HG02981 (cell line): ENCODE measurements at regions not wholly inside any gene's neighbourhood (a gene's known extent, or its start where the extent isn't known, plus 50 kb on each side); places are given as distances from the start of the nearest gene placed in this dataset.
"Not testable (repeated sequence)": the region's sequence is repeated elsewhere in the genome, so short reads cannot be mapped to it uniquely, and the experiment has no call there.

Source experiments
- ATAC-seq: cut with Tn5 transposase; IDR thresholded peaks from one replicate; pipeline ENCODE4 v1.9.1; 2021; ENCODE audit warnings: mild to moderate bottlenecking, moderate library complexity; ENCODE audit not compliant: unreplicated experiment

- no peak for ATAC-seq
These were observed 248.5 kb upstream of the ONECUT1 start for GRCh38 chr15:53038655-53038941.

- ATAC-seq: no peak
These were observed 247.9 kb upstream of the ONECUT1 start for GRCh38 chr15:53037904-53038654.

GRCh38 chr15:53036641-53037040 lies 246.5 kb upstream of the ONECUT1 start:
- no peak for ATAC-seq

GRCh38 chr15:53034767-53035245 lies 244.7 kb upstream of the ONECUT1 start:
- ATAC-seq: no peak

- no peak for ATAC-seq
These were observed 243.6 kb upstream of the ONECUT1 start for GRCh38 chr15:53033709-53034108.

- ATAC-seq: no peak
These were observed 241.3 kb upstream of the ONECUT1 start for GRCh38 chr15:53031469-53031868.

GRCh38 chr15:53022788-53023187 lies 232.7 kb upstream of the ONECUT1 start:
- ATAC-seq: no peak

GRCh38 chr15:53013329-53013728 lies 223.2 kb upstream of the ONECUT1 start:
- ATAC-seq: no peak

- ATAC-seq: not testable (repeated sequence)
These were observed 221.6 kb upstream of the ONECUT1 start for GRCh38 chr15:53011779-53012178.

GRCh38 chr15:53009093-53009492 lies 219.0 kb upstream of the ONECUT1 start:
- no peak for ATAC-seq

- ATAC-seq: no peak
These were observed 210.3 kb upstream of the ONECUT1 start for GRCh38 chr15:53000409-53000808.

GRCh38 chr15:52997123-52997522 lies 207.0 kb upstream of the ONECUT1 start:
- ATAC-seq: no peak

- no peak for ATAC-seq
These were observed 204.2 kb upstream of the ONECUT1 start for GRCh38 chr15:52994290-52994689.

- ATAC-seq: no peak
These were observed 194.4 kb upstream of the ONECUT1 start for GRCh38 chr15:52984507-52984906.

GRCh38 chr15:52980446-52980845 lies 190.3 kb upstream of the ONECUT1 start:
- ATAC-seq: no peak

GRCh38 chr15:52976516-52977075 lies 186.5 kb upstream of the ONECUT1 start:
- no peak for ATAC-seq

- no peak for ATAC-seq
These were observed 185.9 kb upstream of the ONECUT1 start for GRCh38 chr15:52975941-52976449.

- no peak for ATAC-seq
These were observed 173.7 kb upstream of the ONECUT1 start for GRCh38 chr15:52963865-52964264.

- ATAC-seq: no peak
These were observed 170.1 kb upstream of the ONECUT1 start for GRCh38 chr15:52960283-52960682.

- no peak for ATAC-seq
These were observed 153.6 kb upstream of the ONECUT1 start for GRCh38 chr15:52943746-52944145.

- no peak for ATAC-seq
These were observed 146.4 kb upstream of the ONECUT1 start for GRCh38 chr15:52936489-52936888.

GRCh38 chr15:52925130-52925529 lies 135.0 kb upstream of the ONECUT1 start:
- no peak for ATAC-seq

- ATAC-seq: no peak
These were observed 134.5 kb upstream of the ONECUT1 start for GRCh38 chr15:52924630-52925029.
